ENCODE measurements at regions not wholly inside any gene's neighbourhood (a gene's known extent, or its start where the extent isn't known, plus 50 kb on each side); places are given as distances from the start of the nearest gene placed in this dataset.
"Not testable (repeated sequence)": the region's sequence is repeated elsewhere in the genome, so short reads cannot be mapped to it uniquely, and the experiment has no call there.

DNA sequence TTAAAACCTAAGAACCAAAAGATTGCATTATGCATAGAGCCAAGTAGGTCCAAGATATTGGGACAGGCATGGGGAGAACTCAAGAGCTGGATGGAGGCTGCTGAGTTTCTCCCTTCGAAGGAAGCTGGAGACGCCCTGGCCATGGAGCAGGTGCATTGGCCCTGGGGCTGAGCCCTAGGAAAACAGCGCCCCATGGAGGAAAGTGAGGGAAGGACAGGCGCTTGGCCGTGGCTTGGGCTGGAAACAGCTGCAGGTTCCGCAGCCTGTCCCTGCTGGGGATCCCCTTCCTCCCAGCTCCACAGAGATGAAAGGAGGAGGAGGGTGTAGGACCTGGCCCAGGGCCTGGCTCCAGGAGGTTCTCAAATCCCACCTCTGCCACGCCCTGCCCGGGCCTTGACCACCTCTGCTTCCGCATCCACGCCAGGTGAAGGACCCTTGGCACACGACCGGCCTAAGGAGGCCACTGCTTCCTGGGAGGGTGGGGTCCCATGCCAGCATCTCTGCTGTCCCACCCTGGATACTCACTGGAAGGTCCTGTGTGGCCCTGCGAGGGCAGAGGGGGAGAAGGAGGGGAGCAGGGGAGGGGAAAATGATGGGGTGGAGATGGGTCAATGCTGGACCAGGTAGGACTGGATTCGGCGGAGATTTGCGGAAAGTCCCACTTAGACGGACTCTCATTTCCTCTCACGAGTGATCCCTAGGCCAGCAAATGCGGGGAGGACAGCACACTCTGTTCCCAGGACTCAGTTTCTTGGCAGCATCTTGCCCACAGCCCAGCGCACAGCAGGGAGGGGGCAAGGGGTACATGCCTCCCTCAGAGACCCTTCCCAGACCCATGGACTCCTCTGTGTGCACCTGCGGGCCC lies 258.6 kb upstream of the TCERG1L start:
- DNase-seq: no peak

DNA sequence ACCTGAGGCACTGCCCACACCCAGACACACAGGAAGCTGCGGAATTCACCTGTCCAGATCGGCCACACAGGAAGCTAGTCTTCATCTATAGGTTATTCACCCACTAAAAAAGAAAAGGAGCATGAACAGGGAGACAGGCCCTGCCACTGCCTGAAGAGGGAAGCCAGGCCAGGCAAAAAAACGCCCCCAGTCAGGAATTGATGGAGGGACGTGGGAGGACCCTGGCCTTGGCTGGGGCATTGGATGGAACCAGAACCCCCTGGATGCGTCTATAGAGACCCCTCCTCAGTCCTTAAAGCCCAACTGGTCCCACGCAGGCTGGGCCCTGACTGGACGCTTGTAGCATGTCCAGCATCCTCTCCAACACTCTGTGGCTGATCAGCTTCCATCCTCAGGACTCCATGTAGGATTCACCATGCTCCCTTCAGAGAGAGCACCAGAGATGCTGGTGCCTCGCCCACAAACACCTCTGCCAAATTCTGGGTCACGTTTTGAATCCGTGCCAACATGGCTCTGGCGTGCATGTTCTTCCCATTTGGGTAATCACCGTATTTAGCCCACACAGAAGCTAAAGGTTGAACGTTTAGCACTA lies 259.3 kb upstream of the TCERG1L start:
- DNase-seq: no peak

DNA sequence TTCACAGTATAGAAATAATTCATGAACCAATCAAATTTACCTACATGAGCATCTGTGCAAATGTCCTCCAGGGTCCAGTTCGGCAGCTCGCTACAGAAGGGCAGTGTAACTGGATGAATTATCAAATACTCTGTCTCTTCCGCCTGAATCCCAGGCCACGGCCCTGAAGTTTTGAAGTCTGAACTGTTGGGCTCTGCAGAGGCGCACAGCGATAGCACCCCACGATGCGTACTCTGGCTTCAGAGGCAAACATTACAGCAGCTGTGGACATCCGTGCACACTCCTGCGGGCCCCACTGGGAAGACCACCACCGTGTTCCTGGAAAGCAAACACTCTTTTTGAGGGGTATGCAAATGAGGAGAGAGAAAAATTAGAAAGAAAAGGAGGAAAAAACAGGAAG lies 259.8 kb upstream of the TCERG1L start:
- no peak for DNase-seq

DNA sequence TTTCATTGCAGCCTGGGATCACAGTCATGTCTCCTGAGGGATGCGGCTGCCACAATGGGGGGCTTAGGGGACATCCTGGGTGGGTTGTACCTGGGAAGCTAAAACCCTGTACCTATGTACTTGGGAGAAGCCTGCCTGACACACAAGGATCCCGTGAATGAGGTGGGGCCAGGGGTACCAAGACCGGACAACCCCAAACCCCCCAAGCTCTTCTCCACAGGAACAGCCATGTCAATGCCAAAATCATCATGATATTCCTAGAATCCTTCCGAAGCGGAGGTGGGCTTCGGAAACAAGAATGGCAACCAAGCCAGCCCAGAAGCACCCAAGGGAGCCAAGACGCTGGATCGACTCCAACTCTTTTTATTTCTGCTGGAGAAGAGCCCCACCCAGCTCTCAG lies 260.3 kb upstream of the TCERG1L start:
- no peak for DNase-seq

DNA sequence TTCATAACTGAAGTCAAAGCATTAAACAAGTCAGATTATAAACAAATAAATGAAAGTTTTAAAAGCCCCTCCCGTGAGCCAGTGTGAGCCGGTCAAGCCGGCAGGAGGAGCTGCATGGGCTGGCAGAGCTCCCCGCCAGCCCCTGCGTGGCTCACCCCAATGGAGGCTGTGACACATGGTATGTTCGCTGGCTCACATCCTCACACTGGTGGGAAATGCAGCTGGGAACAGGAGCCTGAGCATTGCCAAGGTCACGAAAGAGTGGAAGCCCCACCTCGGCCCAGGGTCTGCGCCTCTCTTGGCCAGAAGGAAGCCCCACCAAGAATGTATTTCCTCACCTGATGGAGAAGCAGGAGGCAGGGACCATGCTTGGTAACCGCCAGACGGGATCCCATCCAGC lies 261.7 kb upstream of the TCERG1L start:
- no peak for DNase-seq

- no peak for DNase-seq
These were observed 262.2 kb upstream of the TCERG1L start for GRCh38 chr10:131573707-131574106.

GRCh38 chr10:131574363-131574706 lies 262.8 kb upstream of the TCERG1L start:
- DNase-seq: no peak

DNA sequence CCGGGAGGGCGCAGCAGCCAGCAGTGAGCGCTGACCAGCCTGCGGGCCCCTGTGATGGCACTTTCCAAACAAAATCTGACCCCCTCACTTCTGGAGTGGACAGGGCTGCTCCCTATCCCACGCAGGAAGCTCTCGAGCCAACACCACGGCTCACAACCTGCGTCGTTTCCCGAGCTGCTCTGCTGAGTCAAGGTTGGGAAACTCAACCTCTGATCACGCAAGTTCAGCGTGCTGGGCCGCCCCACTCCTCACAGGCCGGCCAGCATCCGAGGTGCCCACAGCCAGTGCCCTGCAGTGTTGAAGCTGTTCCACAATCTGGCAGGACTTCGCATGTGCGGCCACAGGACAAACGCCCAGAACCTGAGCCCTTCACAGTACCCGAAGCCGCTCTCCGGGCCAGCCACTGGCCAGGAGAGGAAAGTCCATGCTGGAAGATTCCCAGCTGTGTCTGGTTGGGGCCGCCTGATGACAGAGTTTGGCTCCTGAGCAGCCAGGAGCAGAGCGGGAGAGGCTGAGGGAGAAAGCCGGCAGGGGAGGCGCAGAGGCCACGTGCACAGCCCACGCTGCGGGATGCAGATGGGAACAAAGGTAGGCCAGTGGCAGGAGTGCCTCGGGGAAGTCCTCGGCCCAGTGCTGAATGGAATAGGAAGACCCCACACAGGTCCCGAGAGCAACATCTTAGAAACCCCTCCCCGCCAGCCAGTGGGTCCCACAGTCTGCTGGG lies 263.3 kb upstream of the TCERG1L start:
- DNase-seq: no peak

- DNase-seq: no peak
These were observed 264.4 kb upstream of the TCERG1L start for GRCh38 chr10:131575877-131576276.

DNA sequence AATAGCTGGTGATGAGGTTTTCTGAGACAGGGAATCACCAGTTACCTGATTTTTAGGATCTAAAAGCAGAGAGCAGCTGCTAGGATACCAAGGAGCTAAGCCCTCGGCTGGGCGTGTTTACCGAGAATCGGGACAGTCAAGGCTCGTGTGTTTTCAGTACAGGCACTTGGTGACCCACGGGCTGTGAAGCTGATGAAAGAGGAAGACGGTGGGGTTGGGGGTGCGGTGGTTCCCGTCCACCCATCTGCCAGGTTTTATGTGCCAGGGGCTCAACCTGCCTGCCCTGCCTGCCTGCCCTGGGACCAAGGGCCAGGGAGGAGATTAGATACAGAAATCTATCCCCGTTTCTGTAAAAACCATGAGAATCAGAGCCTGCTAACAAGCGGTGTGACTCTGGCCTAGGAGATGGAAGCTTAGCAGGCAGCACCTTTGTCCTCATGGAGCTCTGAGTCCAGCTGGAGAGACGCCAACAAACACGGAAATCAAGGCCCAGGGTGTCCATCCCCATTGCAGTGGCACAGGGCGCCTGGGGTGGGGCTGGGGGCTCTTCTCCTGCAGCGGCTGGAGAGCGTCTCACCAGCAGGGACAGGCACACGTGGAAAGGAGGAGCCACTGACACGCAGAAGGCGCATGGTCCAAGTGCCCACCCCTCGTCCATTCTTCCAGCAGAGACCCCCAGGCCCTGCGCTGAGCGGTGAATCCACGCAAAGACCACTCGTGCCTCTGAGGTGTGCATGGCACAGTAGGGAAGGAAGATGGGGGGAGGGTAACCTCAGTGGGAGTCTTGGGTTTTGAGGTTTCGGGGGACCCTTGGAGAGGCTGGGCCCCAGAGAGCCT lies 265.0 kb upstream of the TCERG1L start:
- no peak for DNase-seq

DNA sequence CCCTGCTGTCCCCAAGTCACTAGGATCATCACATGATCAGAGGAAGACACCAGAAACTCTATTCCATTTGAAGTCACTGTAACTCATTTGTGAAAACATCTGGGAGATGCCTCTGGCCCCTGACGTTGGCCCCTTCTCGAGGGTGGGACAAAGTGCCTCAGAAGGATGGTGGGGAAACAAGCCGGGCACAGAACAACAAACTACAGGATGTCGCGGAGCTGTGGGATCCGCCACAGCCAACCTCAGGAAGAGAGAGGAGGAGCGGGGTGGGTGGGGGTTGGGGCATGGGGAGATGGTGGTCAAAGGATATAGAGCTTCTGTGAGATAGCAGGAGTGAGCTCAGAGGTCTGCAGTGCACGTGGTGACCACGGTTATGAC lies 265.6 kb upstream of the TCERG1L start:
- no peak for DNase-seq

DNA sequence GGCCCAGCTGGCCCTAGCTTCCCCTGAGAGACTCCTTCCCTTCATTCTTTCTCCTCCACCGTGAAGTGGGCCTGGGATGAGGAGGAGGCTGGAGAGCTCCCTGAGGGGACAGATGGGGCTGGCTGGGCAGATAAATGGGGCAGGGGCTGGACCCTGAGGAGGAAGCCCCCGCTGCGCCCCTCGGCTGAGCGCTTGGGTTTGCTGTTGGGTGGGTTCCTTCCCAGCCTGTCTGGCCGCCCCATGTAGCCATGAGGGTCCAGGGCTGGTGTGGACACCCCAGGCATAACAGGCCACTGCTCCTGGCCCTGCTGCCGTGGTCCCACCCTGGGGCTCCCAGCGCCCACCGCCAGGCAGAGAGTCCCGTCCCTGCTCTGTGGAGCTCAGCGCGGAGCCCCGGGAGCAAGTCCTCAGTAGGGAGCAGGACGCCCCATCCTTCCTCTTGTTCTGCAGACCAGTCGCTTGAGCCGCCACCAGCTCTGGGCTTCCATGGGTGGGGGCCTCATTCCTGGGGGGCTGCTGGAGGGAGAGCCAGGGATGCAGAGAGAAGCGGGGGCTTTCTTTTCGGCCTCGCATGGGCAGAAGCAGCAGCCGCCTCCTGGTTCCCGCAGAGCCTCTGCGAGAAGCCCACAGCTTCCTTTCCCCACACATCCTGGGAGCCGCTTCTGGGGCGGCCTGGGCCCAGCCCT lies 266.4 kb upstream of the TCERG1L start:
- no peak for DNase-seq

DNA sequence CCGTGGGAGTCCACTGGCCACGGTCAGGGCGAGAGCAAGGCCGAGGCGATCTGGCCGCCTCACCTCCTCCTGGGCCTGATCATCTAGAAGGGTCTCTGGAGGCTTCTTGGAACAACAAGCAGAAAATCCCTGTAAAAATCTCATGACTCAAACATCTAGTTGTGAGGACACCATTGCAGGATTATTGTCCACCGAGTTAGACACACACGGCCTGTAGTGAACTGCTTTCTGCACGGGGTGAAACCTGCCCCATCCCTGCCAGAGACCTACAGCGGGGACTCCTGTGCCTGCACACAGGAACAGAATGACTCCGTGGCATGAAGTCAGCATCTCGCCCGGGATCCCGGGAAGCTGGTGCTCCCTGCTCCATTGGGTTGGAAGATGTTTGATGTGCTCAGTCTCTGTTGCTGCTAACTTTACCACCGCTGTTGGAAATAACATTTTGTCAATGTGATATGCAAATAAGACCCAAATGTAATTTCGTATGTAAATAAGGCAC lies 267.0 kb upstream of the TCERG1L start:
- no peak for DNase-seq

DNA sequence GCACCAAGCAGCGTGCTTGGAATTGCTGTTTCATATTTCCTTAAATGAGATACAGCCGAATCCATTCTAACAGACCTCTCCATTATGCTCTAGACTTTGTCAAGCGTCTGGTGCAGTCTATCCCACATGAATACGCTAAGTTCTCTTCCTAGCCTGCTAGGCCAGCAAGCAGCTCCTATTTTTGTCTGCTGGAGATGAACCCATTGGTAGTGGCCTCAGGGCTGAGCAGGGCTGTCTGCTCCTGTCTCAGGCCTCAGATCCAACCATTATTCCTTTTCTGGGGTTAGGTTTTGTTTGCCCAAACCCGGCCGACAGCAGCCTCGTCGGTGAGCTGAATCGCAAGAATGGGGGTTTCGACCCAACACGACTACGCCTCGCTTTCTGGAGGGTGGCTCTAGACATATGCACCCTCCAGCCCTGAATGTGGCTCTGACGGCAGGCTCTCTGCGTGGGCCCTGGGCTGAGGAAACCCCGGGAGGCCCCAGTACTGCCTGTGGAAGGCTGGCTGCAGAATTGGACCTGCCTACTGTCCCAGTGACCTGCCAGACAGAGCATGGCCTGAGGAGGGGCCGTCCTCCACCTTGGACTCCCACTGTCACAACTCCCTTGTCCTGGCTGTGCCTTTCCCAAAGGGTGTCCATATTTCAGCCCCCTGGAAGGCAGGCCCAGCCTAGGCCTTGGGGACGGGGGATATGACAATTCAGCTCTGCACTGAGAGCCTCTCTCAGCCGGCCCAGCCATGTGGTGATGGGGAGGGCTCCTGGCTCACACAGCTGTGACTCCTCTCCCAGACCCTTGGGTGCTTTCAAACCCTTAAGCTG lies 267.9 kb upstream of the TCERG1L start:
- no peak for DNase-seq

- DNase-seq: no peak
These were observed 268.6 kb upstream of the TCERG1L start for GRCh38 chr10:131580076-131580652.

GRCh38 chr10:131580674-131581073 lies 269.2 kb upstream of the TCERG1L start:
- no peak for DNase-seq

DNA sequence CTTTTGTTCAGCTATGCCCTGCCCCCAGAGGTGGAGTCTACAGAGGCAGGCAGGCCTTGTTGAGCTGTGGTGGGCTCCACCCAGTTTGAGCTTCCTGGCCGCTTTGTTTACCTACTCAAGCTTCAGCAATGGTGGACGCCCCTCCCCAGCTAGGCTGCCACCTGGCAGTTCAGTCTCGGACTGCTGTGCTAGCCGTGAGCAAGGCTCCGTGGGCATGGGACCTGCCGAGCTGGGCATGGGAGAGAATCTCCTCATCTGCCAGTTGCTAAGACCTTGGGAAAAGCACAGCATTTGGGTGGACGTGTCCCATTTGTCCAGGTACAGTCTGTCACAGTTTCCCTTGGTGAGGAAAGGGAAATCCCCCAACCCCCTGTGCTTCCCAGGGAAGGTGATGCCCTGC lies 270.0 kb upstream of the TCERG1L start:
- DNase-seq: not testable (repeated sequence)

DNA sequence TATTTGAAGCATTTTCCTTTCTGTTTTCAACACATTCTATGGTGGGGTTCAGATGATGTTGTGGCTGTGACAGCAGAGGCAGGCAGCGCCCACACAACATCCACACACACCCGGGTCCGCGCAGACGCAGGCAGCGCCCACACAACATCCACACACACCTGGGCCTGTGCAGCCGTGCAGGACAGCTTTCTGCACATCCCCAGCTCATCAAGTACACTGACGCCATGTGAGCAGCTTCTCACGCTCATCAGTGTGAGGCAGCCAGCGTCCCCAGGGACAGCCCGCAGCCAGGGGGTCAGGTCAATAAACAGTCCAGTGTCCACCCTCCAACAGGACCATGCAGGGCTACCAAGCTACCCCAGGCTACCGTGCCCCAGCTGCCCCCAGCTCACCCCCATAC lies 272.8 kb upstream of the TCERG1L start:
- no peak for DNase-seq

- DNase-seq: no peak
These were observed 274.2 kb upstream of the TCERG1L start for GRCh38 chr10:131585761-131586160.

- no peak for DNase-seq
These were observed 275.4 kb upstream of the TCERG1L start for GRCh38 chr10:131586958-131587357.

All from T-helper 9 cell (primary cell).